Body of pancreas (tissue), 4 donors: ENCODE measurements at regions not wholly inside any gene's neighbourhood (a gene's known extent, or its start where the extent isn't known, plus 50 kb on each side); places are given as distances from the start of the nearest gene placed in this dataset.
A peak's percentile ranks its signal among the peaks of the same experiment; 100 is the strongest.

Experiments
- ATAC-seq: fragments of 150-250 bp; one replicate; pipeline ENCODE4 v1.9.1; 2016
- DNase-seq, 4 donors: peaks; one replicate each; pipeline ENCODE4 v3.0.0-alpha.2; 2019
- H3K27ac ChIP-seq, 4 donors: fragments of 200-600 bp; sonication (generic); 1 replicate in 3 of 4; 2 replicates in 1 of 4; pipeline versions ENCODE4 v1.5.1 to v1.6.1; 2016 to 2019; ENCODE audit warnings: mild to moderate bottlenecking in 1 of 4, mixed read lengths in 1 of 4, moderate library complexity in 1 of 4
- H3K27me3 ChIP-seq, 2 donors: fragments of 200-600 bp; sonication (generic); one replicate each; pipeline ENCODE4 v1.6.0; 2016; ENCODE audit warnings: mild to moderate bottlenecking in 1 of 2
- H3K36me3 ChIP-seq, 2 donors: fragments of 200-600 bp; sonication (generic); replicated peaks in 1 of 2; 2 replicates each; pipeline ENCODE4 v1.5.1; 2016; ENCODE audit warnings: low read depth in 2 of 2; ENCODE audit not compliant: insufficient read depth in 1 of 2
- H3K4me1 ChIP-seq: fragments of 200-600 bp; sonication (generic); one replicate; pipeline ENCODE4 v1.6.0; 2016
- H3K4me3 ChIP-seq, 2 donors: fragments of 200-600 bp; sonication (generic); 1 replicate in 1 of 2; 2 replicates in 1 of 2; pipeline ENCODE4 v1.5.1; 2016 to 2019
- H3K9me3 ChIP-seq, 3 donors: fragments of 200-600 bp; sonication (generic); 1 replicate in 2 of 3; 2 replicates in 1 of 3; pipeline ENCODE4 v1.5.1; 2016
- POLR2A ChIP-seq, 3 donors: fragments of 450-650 bp; IDR thresholded peaks; one replicate each; pipeline ENCODE4 v1.6.1; 2016; ENCODE audit warnings: antibody characterized with exemption in 3 of 3, mild to moderate bottlenecking in 2 of 3
- WGBS, 2 donors: methylation state at CpG; one replicate each; pipeline ENCODE4 v1.1.5; 2017; 5-methylcytosine and 5-hydroxymethylcytosine counted together
- intact Hi-C: fragments of 100-400 bp; cut with DNase I; formaldehyde crosslinking; loops from one replicate; pipeline ENCODE4 v1.15.1; 2023
- TF ChIP-seq, protein P1 (sequence below), 7 experiments: fragments of 450-650 bp in 4 of 7; fragments of 200-600 bp in 3 of 7; sonication (generic) in 3 of 7; IDR thresholded peaks; one replicate each; pipeline ENCODE4 v1.5.1; 2016 to 2019; ENCODE audit warnings: antibody characterized with exemption in 7 of 7

GRCh38 chr9:88310310-88310980, 77.8 kb upstream of the SPIN1 start:
- intact Hi-C loops, result no loop called here
- TF ChIP-seq POLR2A (IDR thresholded peaks at IDR 0.05), result no peak
- TF ChIP-seq, protein P1, sequence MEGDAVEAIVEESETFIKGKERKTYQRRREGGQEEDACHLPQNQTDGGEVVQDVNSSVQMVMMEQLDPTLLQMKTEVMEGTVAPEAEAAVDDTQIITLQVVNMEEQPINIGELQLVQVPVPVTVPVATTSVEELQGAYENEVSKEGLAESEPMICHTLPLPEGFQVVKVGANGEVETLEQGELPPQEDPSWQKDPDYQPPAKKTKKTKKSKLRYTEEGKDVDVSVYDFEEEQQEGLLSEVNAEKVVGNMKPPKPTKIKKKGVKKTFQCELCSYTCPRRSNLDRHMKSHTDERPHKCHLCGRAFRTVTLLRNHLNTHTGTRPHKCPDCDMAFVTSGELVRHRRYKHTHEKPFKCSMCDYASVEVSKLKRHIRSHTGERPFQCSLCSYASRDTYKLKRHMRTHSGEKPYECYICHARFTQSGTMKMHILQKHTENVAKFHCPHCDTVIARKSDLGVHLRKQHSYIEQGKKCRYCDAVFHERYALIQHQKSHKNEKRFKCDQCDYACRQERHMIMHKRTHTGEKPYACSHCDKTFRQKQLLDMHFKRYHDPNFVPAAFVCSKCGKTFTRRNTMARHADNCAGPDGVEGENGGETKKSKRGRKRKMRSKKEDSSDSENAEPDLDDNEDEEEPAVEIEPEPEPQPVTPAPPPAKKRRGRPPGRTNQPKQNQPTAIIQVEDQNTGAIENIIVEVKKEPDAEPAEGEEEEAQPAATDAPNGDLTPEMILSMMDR (IDR thresholded peaks at IDR 0.05), result no peak

DNA sequence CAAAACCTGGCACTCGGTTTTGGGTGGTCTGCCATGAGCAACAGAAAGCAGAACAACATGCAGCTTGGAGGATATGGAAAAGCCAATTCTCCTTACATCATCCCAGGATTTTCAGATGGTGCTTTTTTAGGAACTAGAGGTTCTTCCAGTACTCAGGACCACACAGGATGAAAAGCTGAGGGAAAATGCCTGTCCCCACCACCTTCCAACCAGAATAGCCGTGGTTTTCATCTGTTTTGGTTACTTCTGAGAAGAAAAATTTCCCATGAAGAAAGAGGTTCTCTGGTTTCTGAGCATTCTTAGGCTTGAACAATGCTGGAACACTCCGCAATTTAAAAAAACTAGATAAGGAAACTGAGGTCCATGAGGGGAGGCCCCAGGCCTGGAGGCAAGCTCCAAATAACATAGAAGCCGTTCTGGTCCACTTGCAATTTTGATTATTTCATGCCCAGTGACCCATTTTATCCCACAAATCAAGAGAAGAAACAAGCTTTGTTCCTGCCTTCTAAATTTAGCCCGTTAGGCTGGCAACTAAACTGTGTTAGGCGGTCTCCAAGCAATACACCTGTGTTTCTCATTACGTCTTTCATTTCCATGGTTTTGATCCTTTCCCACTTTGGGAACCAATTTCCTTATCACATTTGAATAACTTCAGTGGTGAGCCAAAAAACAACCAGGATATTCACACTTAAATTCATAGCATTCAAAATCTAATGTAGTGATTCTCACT, 79.2 kb upstream of the SPIN1 start:
- Histone ChIP-seq H3K27ac (no peak overlapping the region), H3K4me1 (no peaks in the 10 kb centered on the region), H3K27me3 (no peaks in the 10 kb centered on the region), H3K9me3 (no peaks in the 10 kb centered on the region), H3K36me3 (no peaks in the 10 kb centered on the region), H3K4me3 (no peak overlapping the region)
- intact Hi-C loops, result no loop called here
- TF ChIP-seq, protein P1 (IDR thresholded peaks at IDR 0.05), result no peak
- no peak for TF ChIP-seq POLR2A (IDR thresholded peaks at IDR 0.05)
- ATAC-seq (no peak), DNase-seq (no peak)
- WGBS, 2 donors, result 76% methylated on average over 7 of the region's 7 CpGs

More at GRCh38 chr9:88310310-88310980, 77.8 kb upstream of the SPIN1 start:
- H3K4me3 ChIP-seq, result no peak overlapping the region
- H3K4me1 ChIP-seq, result no peaks in the 10 kb centered on the region
- no peaks in the 10 kb centered on the region for H3K27me3 ChIP-seq
- H3K36me3 ChIP-seq, result no peaks in the 10 kb centered on the region
- DNase-seq (peak in 1 of 4 donors; percentile 3), ATAC-seq (no peak)
- H3K27ac ChIP-seq, result no peak overlapping the region
- WGBS, 2 donors, result 54 to 70% methylated on average over 10 of the region's 10 CpGs
- H3K9me3 ChIP-seq, result no peaks in the 10 kb centered on the region

- TF ChIP-seq, protein P1 (IDR thresholded peaks at IDR 0.05), result no peak
- no peak for TF ChIP-seq POLR2A (IDR thresholded peaks at IDR 0.05)
- no peaks in the 10 kb centered on the region for H3K9me3 ChIP-seq
- no peak for ATAC-seq
- WGBS, 2 donors, result 72 to 82% methylated on average over 7 of the region's 7 CpGs
- intact Hi-C loops, result no loop called here
- H3K4me3 ChIP-seq, result no peak overlapping the region
- H3K27ac ChIP-seq, result no peak overlapping the region
- no peaks in the 10 kb centered on the region for H3K36me3 ChIP-seq
- no peak for DNase-seq
- H3K27me3 ChIP-seq, result no peaks in the 10 kb centered on the region
- H3K4me1 ChIP-seq, result no peaks in the 10 kb centered on the region
These were observed 81.1 kb upstream of the SPIN1 start for GRCh38 chr9:88307136-88307535.

DNA sequence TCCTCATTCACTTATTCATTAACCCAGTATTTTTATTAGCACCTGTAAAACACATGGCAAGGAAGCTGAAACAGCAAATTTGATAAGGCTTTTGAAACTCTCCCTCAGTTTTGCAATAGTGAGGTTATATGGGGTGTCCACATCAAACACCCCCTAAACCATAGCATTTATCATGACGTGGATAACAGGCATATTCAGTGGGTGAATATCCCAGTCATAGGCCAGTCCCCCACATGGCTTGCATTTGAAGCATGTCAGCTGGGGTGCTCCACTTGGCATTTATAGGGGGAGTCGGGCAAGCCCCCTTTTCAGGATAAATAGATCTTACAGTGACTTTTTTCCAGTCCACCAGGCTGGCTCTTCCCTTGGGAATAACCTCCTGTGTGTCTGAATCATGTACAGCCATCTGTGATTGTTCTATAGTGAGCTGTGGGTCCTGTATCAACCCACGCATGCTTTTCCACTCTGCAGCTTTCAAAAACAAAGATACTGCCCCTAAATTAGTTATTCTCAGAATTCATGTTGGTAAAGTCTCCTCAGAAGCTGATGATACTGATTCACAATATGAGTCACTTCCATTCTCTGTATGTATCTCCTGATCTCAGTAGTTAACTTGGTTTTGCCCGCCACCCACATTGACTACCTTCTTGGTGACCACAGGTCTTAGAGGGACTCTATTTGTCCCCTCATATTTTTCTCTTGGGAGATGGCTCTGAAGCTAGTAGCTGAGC, 84.4 kb upstream of the SPIN1 start:
- H3K27me3 ChIP-seq, result no peaks in the 10 kb centered on the region
- WGBS, 2 donors, result 57 to 63% methylated on average over 4 of the region's 4 CpGs

More for the DNA sequence above, 84.4 kb upstream of the SPIN1 start:
- Histone ChIP-seq H3K27ac (no peak overlapping the region), H3K4me3 (no peak overlapping the region), H3K9me3 (no peaks in the 10 kb centered on the region), H3K36me3 (no peaks in the 10 kb centered on the region), H3K4me1 (no peaks in the 10 kb centered on the region)
- ATAC-seq (no peak), DNase-seq (no peak)
- TF ChIP-seq, protein P1 (IDR thresholded peaks at IDR 0.05), result no peak
- TF ChIP-seq POLR2A (IDR thresholded peaks at IDR 0.05), result no peak
- intact Hi-C loops, result no loop called here
